K562 (cell line): ENCODE measurements at regions not wholly inside any gene's neighbourhood (a gene's known extent, or its start where the extent isn't known, plus 50 kb on each side); places are given as distances from the start of the nearest gene placed in this dataset.

Experiments used
- ATF1 ChIP-seq, 2 experiments: fragments of 450-650 bp in 1 of 2; IDR thresholded peaks; 2 replicates each; pipeline ENCODE4 v1.6.1; 2016; ENCODE audit warnings: missing compliant biosample characterization in 1 of 2, missing genetic modification characterization in 1 of 2
- BRF1 ChIP-seq: IDR thresholded peaks from 3 replicates; pipeline ENCODE4 v1.6.1; 2011; ENCODE audit warnings: borderline replicate concordance, mild to moderate bottlenecking; ENCODE audit not compliant: insufficient read length; ENCODE audit errors: extremely low read depth
- CC2D1A ChIP-seq: fragments of 450-650 bp; IDR thresholded peaks from 2 replicates; pipeline ENCODE4 v1.6.1; 2017; ENCODE audit warnings: mild to moderate bottlenecking
- CHD1 ChIP-seq: fragments of 200-600 bp; sonication (generic); IDR thresholded peaks from one replicate; pipeline ENCODE4 v1.6.1; 2012; ENCODE audit warnings: mild to moderate bottlenecking, moderate library complexity, low read length, inconsistent platforms
- ESRRB ChIP-seq: fragments of 250-450 bp; sonication (Bioruptor Pico); IDR thresholded peaks from 2 replicates; pipeline ENCODE4 v1.5.0; 2020; ENCODE audit warnings: mild to moderate bottlenecking, moderate library complexity, borderline replicate concordance
- HSF4 ChIP-seq: fragments of 250-450 bp; sonication (Bioruptor Pico); IDR thresholded peaks from 2 replicates; pipeline ENCODE4 v2.1.2; 2022; ENCODE audit warnings: mild to moderate bottlenecking, moderate library complexity, borderline replicate concordance
- MXI1 ChIP-seq: IDR thresholded peaks from 2 replicates; pipeline ENCODE4 v1.6.1; 2011; ENCODE audit warnings: low read depth, mild to moderate bottlenecking, improper control_type of control experiment, low read length
- NFATC3 ChIP-seq: fragments of 450-650 bp; IDR thresholded peaks from 2 replicates; pipeline ENCODE4 v1.6.1; 2017; ENCODE audit warnings: mild to moderate bottlenecking
- RB1 ChIP-seq: fragments of 450-650 bp; IDR thresholded peaks from 2 replicates; pipeline ENCODE4 v1.6.1; 2017; ENCODE audit warnings: low read depth, mild to moderate bottlenecking
- RNF2 ChIP-seq: sonication (generic); IDR thresholded peaks from 2 replicates; pipeline ENCODE4 v1.6.1; 2016
- SIN3B ChIP-seq: fragments of 450-650 bp; IDR thresholded peaks from 2 replicates; pipeline ENCODE4 v1.6.1; 2017; ENCODE audit warnings: low read depth, mild to moderate bottlenecking, moderate library complexity
- SMARCE1 ChIP-seq: fragments of 450-650 bp; IDR thresholded peaks from 2 replicates; pipeline ENCODE4 v1.7.1; 2016; ENCODE audit warnings: mild to moderate bottlenecking
- SRSF3 ChIP-seq: fragments of 200-400 bp; formaldehyde crosslinking; IDR thresholded peaks from 2 replicates; pipeline ENCODE4 v1.6.1; 2016; ENCODE audit warnings: mild to moderate bottlenecking, low read length, moderate library complexity; ENCODE audit not compliant: insufficient read depth
- TCF7L2 ChIP-seq: fragments of 150-350 bp; IDR thresholded peaks from 2 replicates; pipeline ENCODE4 v1.6.1; 2016; ENCODE audit warnings: low read depth, mild to moderate bottlenecking, low read length, moderate library complexity
- THRAP3 ChIP-seq: fragments of 450-650 bp; IDR thresholded peaks from 2 replicates; pipeline ENCODE4 v1.6.1; 2016; ENCODE audit warnings: mild to moderate bottlenecking, inconsistent platforms, borderline replicate concordance
- ZBTB17 ChIP-seq: fragments of 450-650 bp; formaldehyde crosslinking; IDR thresholded peaks from 2 replicates; pipeline ENCODE4 v1.4.0; 2020; ENCODE audit warnings: mild to moderate bottlenecking
- TF ChIP-seq, protein P1 (sequence below): fragments of 450-650 bp; formaldehyde crosslinking; IDR thresholded peaks from 2 replicates; pipeline ENCODE4 v1.4.0; 2022; ENCODE audit warnings: missing genetic modification characterization
- TF ChIP-seq, protein P2 (sequence below): sonication (generic); formaldehyde crosslinking; IDR thresholded peaks from 2 replicates; pipeline ENCODE4 v1.5.0; 2020; ENCODE audit warnings: missing genetic modification reagents
- TF ChIP-seq, protein P3 (sequence below): fragments of 450-650 bp; IDR thresholded peaks from 2 replicates; pipeline ENCODE4 v1.6.1; 2016
- TF ChIP-seq, protein P4 (sequence below): fragments of 450-650 bp; formaldehyde crosslinking; IDR thresholded peaks from 2 replicates; pipeline ENCODE4 v1.4.0; 2020; ENCODE audit warnings: mild to moderate bottlenecking, mixed read lengths

DNA sequence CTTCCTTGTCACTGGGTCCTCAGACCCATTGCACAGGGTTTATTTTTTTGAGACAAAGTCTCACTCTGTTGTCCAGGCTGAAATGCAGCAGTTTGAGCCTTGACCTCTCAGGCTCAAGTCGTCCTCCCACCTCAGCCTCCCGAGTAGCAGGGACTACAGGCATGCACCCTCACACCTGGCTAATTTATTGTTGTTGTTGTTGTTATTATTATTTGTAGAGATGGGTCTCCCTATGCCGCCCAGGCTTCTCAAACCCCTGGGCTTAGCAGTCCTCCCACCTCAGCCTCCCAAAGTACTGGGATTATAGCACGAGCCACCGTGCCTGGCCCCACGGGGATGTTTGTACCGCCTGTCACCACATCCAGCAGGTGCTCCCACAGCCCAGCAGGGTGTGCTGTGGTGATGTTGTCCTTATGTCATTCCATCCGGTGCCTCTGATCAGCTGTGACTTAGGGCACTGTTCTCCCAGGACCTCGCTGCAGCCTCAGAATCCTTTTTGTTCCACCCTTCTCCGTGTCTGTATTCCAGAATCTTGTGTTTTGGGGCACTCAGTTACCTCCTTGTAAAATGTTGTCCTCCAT, 182.3 kb downstream of the INO80D start (continued):
- TF ChIP-seq, protein P1, sequence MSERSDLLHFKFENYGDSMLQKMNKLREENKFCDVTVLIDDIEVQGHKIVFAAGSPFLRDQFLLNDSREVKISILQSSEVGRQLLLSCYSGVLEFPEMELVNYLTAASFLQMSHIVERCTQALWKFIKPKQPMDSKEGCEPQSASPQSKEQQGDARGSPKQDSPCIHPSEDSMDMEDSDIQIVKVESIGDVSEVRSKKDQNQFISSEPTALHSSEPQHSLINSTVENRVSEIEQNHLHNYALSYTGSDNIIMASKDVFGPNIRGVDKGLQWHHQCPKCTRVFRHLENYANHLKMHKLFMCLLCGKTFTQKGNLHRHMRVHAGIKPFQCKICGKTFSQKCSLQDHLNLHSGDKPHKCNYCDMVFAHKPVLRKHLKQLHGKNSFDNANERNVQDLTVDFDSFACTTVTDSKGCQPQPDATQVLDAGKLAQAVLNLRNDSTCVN: no peak
- TF ChIP-seq CC2D1A: no peak
- no peak for TF ChIP-seq ZBTB17 (CRISPR knock-in tag)
- TF ChIP-seq, protein P2, sequence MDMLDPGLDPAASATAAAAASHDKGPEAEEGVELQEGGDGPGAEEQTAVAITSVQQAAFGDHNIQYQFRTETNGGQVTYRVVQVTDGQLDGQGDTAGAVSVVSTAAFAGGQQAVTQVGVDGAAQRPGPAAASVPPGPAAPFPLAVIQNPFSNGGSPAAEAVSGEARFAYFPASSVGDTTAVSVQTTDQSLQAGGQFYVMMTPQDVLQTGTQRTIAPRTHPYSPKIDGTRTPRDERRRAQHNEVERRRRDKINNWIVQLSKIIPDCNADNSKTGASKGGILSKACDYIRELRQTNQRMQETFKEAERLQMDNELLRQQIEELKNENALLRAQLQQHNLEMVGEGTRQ: no peak
- no peak for TF ChIP-seq HSF4 (CRISPR knock-in tag)
- no peak for TF ChIP-seq TCF7L2
- no peak for TF ChIP-seq RNF2
- TF ChIP-seq ATF1 (CRISPR knock-in tag; IDR thresholded peaks at IDR 0.05): no peak
- TF ChIP-seq ATF1 (tag; IDR thresholded peaks at IDR 0.05): no peak
- no peak for TF ChIP-seq THRAP3
- no peak for TF ChIP-seq SRSF3
- no peak for TF ChIP-seq MXI1
- TF ChIP-seq, protein P3, sequence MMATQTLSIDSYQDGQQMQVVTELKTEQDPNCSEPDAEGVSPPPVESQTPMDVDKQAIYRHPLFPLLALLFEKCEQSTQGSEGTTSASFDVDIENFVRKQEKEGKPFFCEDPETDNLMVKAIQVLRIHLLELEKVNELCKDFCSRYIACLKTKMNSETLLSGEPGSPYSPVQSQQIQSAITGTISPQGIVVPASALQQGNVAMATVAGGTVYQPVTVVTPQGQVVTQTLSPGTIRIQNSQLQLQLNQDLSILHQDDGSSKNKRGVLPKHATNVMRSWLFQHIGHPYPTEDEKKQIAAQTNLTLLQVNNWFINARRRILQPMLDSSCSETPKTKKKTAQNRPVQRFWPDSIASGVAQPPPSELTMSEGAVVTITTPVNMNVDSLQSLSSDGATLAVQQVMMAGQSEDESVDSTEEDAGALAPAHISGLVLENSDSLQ: no peak; the same call in 1 of the 2 replicates
- TF ChIP-seq SMARCE1: no peak
- no peak for TF ChIP-seq RB1
- no peak for TF ChIP-seq NFATC3
- no peak for TF ChIP-seq ESRRB (CRISPR knock-in tag)
- TF ChIP-seq CHD1: no peak
- TF ChIP-seq SIN3B: no peak
- TF ChIP-seq, protein P4, sequence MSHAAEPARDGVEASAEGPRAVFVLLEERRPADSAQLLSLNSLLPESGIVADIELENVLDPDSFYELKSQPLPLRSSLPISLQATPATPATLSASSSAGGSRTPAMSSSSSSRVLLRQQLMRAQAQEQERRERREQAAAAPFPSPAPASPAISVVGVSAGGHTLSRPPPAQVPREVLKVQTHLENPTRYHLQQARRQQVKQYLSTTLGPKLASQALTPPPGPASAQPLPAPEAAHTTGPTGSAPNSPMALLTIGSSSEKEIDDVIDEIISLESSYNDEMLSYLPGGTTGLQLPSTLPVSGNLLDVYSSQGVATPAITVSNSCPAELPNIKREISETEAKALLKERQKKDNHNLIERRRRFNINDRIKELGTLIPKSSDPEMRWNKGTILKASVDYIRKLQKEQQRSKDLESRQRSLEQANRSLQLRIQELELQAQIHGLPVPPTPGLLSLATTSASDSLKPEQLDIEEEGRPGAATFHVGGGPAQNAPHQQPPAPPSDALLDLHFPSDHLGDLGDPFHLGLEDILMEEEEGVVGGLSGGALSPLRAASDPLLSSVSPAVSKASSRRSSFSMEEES: no peak
- no peak for TF ChIP-seq BRF1
- TF ChIP-seq, all 486 proteins: peak for 10
